Stimulated activated CD4-positive, alpha-beta T cell treated with anti-CD3 and anti-CD28 coated beads, Interleukin-15, amount 100 ng/mL, for 24 hours (primary cell): ENCODE measurements at regions not wholly inside any gene's neighbourhood (a gene's known extent, or its start where the extent isn't known, plus 50 kb on each side); places are given as distances from the start of the nearest gene placed in this dataset.
"Not testable (repeated sequence)": the region's sequence is repeated elsewhere in the genome, so short reads cannot be mapped to it uniquely, and the experiment has no call there.

Experiments
- DNase-seq: peaks from one replicate; pipeline ENCODE4 v3.0.0-alpha.2; 2020

GRCh38 chr17:71625330-71625729 is 495.5 kb upstream of the SOX9 start:
- no peak for DNase-seq

GRCh38 chr17:71628306-71628705 is 492.5 kb upstream of the SOX9 start:
- DNase-seq: no peak

- no peak for DNase-seq
Measured at GRCh38 chr17:71631483-71631882, 489.3 kb upstream of the SOX9 start.

- DNase-seq: no peak
Measured at GRCh38 chr17:71632328-71632727, 488.5 kb upstream of the SOX9 start.

- DNase-seq: no peak
Measured at GRCh38 chr17:71633391-71633849, 487.4 kb upstream of the SOX9 start.

- DNase-seq: no peak
Measured at GRCh38 chr17:71634376-71634775, 486.4 kb upstream of the SOX9 start.

- no peak for DNase-seq
Measured at GRCh38 chr17:71635187-71635586, 485.6 kb upstream of the SOX9 start.

- DNase-seq: no peak
Measured at GRCh38 chr17:71636644-71637043, 484.2 kb upstream of the SOX9 start.

GRCh38 chr17:71638668-71639067 is 482.2 kb upstream of the SOX9 start:
- no peak for DNase-seq

GRCh38 chr17:71639865-71640264 is 481.0 kb upstream of the SOX9 start:
- DNase-seq: no peak

- DNase-seq: not testable (repeated sequence)
Measured at GRCh38 chr17:71646890-71647289, 473.9 kb upstream of the SOX9 start.

- not testable (repeated sequence) for DNase-seq
Measured at GRCh38 chr17:71648342-71648741, 472.5 kb upstream of the SOX9 start.

GRCh38 chr17:71649941-71650350 is 470.9 kb upstream of the SOX9 start:
- no peak for DNase-seq

GRCh38 chr17:71655542-71655941 is 465.3 kb upstream of the SOX9 start:
- no peak for DNase-seq

GRCh38 chr17:71656964-71657858 is 463.6 kb upstream of the SOX9 start:
- DNase-seq: no peak

- DNase-seq: no peak
Measured at GRCh38 chr17:71658996-71659395, 461.8 kb upstream of the SOX9 start.

GRCh38 chr17:71664861-71665260 is 456.0 kb upstream of the SOX9 start:
- DNase-seq: no peak

GRCh38 chr17:71666047-71666446 is 454.8 kb upstream of the SOX9 start:
- DNase-seq: no peak

- no peak for DNase-seq
Measured at GRCh38 chr17:71667661-71668060, 453.2 kb upstream of the SOX9 start.

GRCh38 chr17:71668807-71669206 is 452.0 kb upstream of the SOX9 start:
- DNase-seq: no peak

- no peak for DNase-seq
Measured at GRCh38 chr17:71677439-71677838, 443.4 kb upstream of the SOX9 start.

- no peak for DNase-seq
Measured at GRCh38 chr17:71679832-71680231, 441.0 kb upstream of the SOX9 start.

- no peak for DNase-seq
Measured at GRCh38 chr17:71681427-71682173, 439.2 kb upstream of the SOX9 start.

- no peak for DNase-seq
Measured at GRCh38 chr17:71682174-71682494, 438.7 kb upstream of the SOX9 start.
